CD4-positive, alpha-beta T cell treated with Interferon gamma for 1 hour (primary cell): ENCODE measurements at regions not wholly inside any gene's neighbourhood (a gene's known extent, or its start where the extent isn't known, plus 50 kb on each side); places are given as distances from the start of the nearest gene placed in this dataset.

Experiments used
- DNase-seq: peaks from one replicate; pipeline ENCODE4 v3.0.0-alpha.2; 2020

- no peak for DNase-seq
Measured at GRCh38 chr11:134483291-134483690, 71.2 kb upstream of the B3GAT1 start.

- no peak for DNase-seq
Measured at GRCh38 chr11:134482865-134483264, 70.8 kb upstream of the B3GAT1 start.

- DNase-seq = no peak
Measured at GRCh38 chr11:134481933-134482527, 70.0 kb upstream of the B3GAT1 start.

- no peak for DNase-seq
Measured at GRCh38 chr11:134481135-134481534, 69.1 kb upstream of the B3GAT1 start.

- no peak for DNase-seq
Measured at GRCh38 chr11:134480136-134480712, 68.2 kb upstream of the B3GAT1 start.

GRCh38 chr11:134479206-134480135, 67.4 kb upstream of the B3GAT1 start:
- DNase-seq = no peak

- no peak for DNase-seq
Measured at GRCh38 chr11:134478611-134479010, 66.6 kb upstream of the B3GAT1 start.

- no peak for DNase-seq
Measured at GRCh38 chr11:134478176-134478575, 66.1 kb upstream of the B3GAT1 start.

GRCh38 chr11:134477486-134477885, 65.4 kb upstream of the B3GAT1 start:
- no peak for DNase-seq

- no peak for DNase-seq
Measured at GRCh38 chr11:134476435-134477021, 64.5 kb upstream of the B3GAT1 start.

- DNase-seq = no peak
Measured at GRCh38 chr11:134475951-134476350, 63.9 kb upstream of the B3GAT1 start.

GRCh38 chr11:134474942-134475341, 62.9 kb upstream of the B3GAT1 start:
- DNase-seq = no peak

- DNase-seq = no peak
Measured at GRCh38 chr11:134474070-134474860, 62.2 kb upstream of the B3GAT1 start.

- DNase-seq = no peak
Measured at GRCh38 chr11:134471716-134472455, 59.8 kb upstream of the B3GAT1 start.

- DNase-seq = no peak
Measured at GRCh38 chr11:134471087-134471715, 59.2 kb upstream of the B3GAT1 start.

GRCh38 chr11:134470238-134470637, 58.2 kb upstream of the B3GAT1 start:
- no peak for DNase-seq

- DNase-seq = no peak
Measured at GRCh38 chr11:134469627-134470026, 57.6 kb upstream of the B3GAT1 start.

- no peak for DNase-seq
Measured at GRCh38 chr11:134468796-134469195, 56.8 kb upstream of the B3GAT1 start.

GRCh38 chr11:134468081-134468668, 56.1 kb upstream of the B3GAT1 start:
- no peak for DNase-seq

GRCh38 chr11:134466610-134467567, 54.8 kb upstream of the B3GAT1 start:
- no peak for DNase-seq
